Ramos (cell line): ENCODE measurements at regions not wholly inside any gene's neighbourhood (a gene's known extent, or its start where the extent isn't known, plus 50 kb on each side); places are given as distances from the start of the nearest gene placed in this dataset.
"Not testable (repeated sequence)": the region's sequence is repeated elsewhere in the genome, so short reads cannot be mapped to it uniquely, and the experiment has no call there.

ENCODE experiments used
- in situ Hi-C: fragments of 300-500 bp; cut with MboI; formaldehyde crosslinking; loops from one replicate; pipeline ENCODE4 v1.14.3; 2022; ENCODE audit warnings: low sequenced_read_pairs; ENCODE audit not compliant: unreplicated experiment

DNA sequence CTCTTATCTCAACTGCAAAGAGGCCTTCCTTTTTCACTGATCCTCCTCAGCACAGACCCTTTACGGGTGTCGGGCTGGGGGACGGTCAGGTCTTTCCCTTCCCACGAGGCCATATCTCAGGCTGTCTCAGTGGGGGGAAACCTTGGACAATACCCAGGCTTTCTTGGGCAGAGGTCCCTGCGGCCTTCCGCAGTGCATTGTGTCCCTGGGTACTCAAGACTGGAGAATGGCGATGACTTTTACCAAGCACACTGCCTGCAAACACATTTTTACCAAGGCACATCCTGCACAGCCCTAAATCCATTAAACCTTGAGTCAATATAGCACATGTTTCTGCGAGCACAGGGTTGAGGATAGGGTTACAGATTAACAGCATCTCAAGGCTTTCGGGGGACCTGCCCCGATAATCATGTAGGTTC is 117.8 kb downstream of the GOSR1 start:
- in situ Hi-C loops: not testable (repeated sequence)

DNA sequence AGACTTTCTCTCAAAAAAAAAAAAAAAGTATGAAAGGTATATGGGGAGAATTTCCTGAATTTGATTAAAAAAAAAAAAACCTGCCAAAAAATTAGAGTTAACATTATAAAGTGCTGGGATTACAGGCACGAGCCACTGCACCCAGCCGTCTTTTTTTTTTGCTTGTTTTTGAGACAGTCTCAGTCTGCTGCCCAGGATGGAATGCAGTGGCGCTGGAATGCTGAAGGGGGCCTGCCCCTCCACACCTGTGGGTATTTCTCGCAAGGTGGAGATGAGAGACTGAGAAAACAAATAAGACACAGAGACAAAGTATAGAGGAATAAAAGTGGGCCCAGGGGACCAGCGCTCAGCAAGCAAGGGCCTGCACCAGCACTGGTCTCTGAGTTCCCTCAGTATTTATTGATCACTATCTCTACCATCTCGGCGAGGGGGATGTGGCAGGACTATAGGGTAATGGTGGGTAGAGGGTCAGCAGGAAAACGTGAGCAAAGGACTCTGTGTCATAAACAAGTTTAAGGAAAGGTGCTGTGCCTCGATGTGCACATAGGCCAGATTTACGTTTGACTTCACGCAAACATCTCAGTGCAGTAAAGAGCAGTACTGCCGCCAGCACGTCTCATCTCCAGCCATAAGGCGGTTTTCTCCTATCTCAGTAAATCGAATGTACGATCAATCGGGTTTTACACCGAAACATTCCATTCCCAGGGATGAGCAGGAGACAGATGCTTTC is 117.2 kb downstream of the GOSR1 start:
- in situ Hi-C loops: no loop called here

DNA sequence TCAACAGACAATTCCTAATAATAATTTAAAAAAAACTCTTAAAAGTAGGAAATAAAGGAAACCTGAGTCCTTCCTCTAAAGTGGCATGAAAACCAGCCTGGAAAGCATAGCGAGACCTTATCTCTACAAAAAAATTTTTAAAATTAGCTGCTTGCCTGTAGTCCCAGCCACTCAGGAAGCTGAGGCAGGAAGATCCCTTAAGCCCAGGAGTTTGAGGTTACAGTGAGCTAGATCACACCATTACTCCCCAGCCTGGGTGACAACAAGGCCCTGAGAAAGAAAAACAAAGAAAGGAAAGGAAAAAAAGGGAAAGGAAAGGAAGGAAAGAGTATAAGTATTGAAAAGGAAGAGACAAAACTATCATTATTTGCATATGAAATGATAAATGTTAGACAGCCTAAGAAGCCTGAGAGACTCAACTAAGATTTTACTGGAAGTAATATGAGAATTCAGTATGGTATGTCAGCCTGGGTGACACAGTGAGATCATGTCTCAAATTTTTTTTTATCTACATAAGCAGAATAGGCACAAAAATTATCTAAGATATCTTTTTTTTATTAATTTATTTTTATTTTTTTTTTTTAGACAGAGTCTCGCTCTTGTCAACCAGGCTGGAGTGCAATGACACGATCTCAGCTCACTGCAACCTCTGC is 113.0 kb downstream of the GOSR1 start:
- in situ Hi-C loops: no loop called here

GRCh38 chr17:30589431-30589830 is 112.2 kb downstream of the GOSR1 start:
- in situ Hi-C loops: no loop called here

- in situ Hi-C loops: no loop called here
Measured at GRCh38 chr17:30588798-30589247, 111.6 kb downstream of the GOSR1 start.

GRCh38 chr17:30586818-30587595 is 109.8 kb downstream of the GOSR1 start:
- in situ Hi-C loops: no loop called here

GRCh38 chr17:30584810-30585209 is 107.6 kb downstream of the GOSR1 start:
- in situ Hi-C loops: no loop called here

- in situ Hi-C loops: no loop called here
Measured at GRCh38 chr17:30580916-30581315, 103.7 kb downstream of the GOSR1 start.

GRCh38 chr17:30579610-30580315 is 102.6 kb downstream of the GOSR1 start:
- in situ Hi-C loops: no loop called here

GRCh38 chr17:30578015-30578717 is 101.0 kb downstream of the GOSR1 start:
- in situ Hi-C loops: not testable (repeated sequence)
